ENCODE measurements at regions not wholly inside any gene's neighbourhood (a gene's known extent, or its start where the extent isn't known, plus 50 kb on each side); places are given as distances from the start of the nearest gene placed in this dataset.

DNA sequence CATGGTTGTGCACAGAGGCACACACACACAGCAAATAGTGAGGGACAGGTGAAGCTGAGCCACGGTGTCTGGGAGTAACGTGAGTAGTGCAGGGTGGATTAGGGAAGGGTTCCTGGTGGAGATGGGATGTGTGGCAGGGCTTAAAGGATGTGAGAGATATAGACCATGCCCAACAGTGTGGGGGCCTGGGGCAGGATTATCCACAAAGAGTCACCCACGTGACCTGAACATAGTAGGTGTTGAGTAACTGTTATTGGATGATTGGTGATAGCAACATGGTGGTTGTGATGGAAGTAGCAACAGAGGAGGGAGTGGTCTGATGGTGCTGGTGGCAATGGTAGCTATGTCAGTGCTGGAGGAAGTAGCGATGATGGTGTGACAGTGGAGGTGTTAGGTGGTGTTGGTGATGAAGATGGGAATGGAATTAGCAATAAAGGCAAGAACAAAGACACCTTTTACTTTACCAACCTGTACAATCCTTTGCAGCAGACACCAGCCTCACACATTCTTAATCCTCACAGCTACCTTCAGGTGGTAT, 135.1 kb downstream of the MRPL14 start:
- H3K27me3 ChIP-seq (replicated peaks in 1 of 2; ENCODE audit: control insufficient read depth in 2 of 2, insufficient read depth in 2 of 2, low read length in 1 of 2), result no peaks in the 10 kb centered on the region
- no peak for DNase-seq (ENCODE audit: low read depth, low spot score)
- H3K27ac ChIP-seq (ENCODE audit: control insufficient read depth, insufficient read depth), result no peak overlapping the region
- no TSS peak for BruUV-seq (replicated peaks)
- ChIA-PET RAD21 (ENCODE audit: unreplicated experiment) (interaction anchor here (0.8 to 7.3 kb wide), 5 partner anchors 9 to 222 kb away, joined by 3 to 48 read pairs (median 8); partner anchors contain the start of gene VEGFA), POLR2A (interaction anchor here (0.7 to 3.7 kb wide), 3 partner anchors 8 to 117 kb away, joined by 3 to 41 read pairs (median 7); no protein-coding TSS in a partner anchor), CTCF (interaction anchor here (1.3 to 3.3 kb wide), 5 partner anchors 9 to 223 kb away, joined by 3 to 12 read pairs (median 6); no protein-coding TSS in a partner anchor), SMC1A (ENCODE audit: uncharacterized antibody, unreplicated experiment) (interaction anchor here (3.5 to 5.3 kb wide), 2 partner anchors 10 to 13 kb away, joined by 24 to 41 read pairs; no protein-coding TSS in a partner anchor)
- no peak overlapping the region for H2AFZ ChIP-seq (ENCODE audit: control insufficient read depth, low read depth, low read length)
- no peak for ATAC-seq
- no peak for FAIRE-seq
- no peak overlapping the region for H3K4me3 ChIP-seq
- H3K79me2 ChIP-seq (ENCODE audit: control insufficient read depth, insufficient read depth, low read length), result no peaks in the 10 kb centered on the region
- H3K36me3 ChIP-seq (ENCODE audit: control insufficient read depth in 2 of 2, insufficient read depth in 2 of 2, low read length in 1 of 2), result no peaks in the 10 kb centered on the region
- H3K9ac ChIP-seq (ENCODE audit: control insufficient read depth, insufficient read depth, low read length), result no peak overlapping the region
- WGBS (ENCODE audit: insufficient coverage, insufficient replicate concordance, low lambda C conversion rate, missing lambda C conversion rate), result 17% methylated on average over 4 of the region's 4 CpGs
- H3K9me3 ChIP-seq (replicated peaks; ENCODE audit: control insufficient read depth, insufficient read depth, low read length), result no peaks in the 10 kb centered on the region
- in situ Hi-C loops (cut with MboI), result no loop called here
- H4K20me1 ChIP-seq (ENCODE audit: control insufficient read depth, insufficient read depth), result no peaks in the 10 kb centered on the region
- H3K4me2 ChIP-seq (ENCODE audit: control insufficient read depth, insufficient read depth), result no peak overlapping the region
- peak; percentile 44; the same call in 1 of the 2 replicates for TF ChIP-seq RAD51 (IDR thresholded peaks at IDR 0.05)
- TF ChIP-seq HDGF (IDR thresholded peaks at IDR 0.05), result 0 out of 2 replicates have a peak, but pooled peaks have one; percentile 22
- TF ChIP-seq, protein P1, sequence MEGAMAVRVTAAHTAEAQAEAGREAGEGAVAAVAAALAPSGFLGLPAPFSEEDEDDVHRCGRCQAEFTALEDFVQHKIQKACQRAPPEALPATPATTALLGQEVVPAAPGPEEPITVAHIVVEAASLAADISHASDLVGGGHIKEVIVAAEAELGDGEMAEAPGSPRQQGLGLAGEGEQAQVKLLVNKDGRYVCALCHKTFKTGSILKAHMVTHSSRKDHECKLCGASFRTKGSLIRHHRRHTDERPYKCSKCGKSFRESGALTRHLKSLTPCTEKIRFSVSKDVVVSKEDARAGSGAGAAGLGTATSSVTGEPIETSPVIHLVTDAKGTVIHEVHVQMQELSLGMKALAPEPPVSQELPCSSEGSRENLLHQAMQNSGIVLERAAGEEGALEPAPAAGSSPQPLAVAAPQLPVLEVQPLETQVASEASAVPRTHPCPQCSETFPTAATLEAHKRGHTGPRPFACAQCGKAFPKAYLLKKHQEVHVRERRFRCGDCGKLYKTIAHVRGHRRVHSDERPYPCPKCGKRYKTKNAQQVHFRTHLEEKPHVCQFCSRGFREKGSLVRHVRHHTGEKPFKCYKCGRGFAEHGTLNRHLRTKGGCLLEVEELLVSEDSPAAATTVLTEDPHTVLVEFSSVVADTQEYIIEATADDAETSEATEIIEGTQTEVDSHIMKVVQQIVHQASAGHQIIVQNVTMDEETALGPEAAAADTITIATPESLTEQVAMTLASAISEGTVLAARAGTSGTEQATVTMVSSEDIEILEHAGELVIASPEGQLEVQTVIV (IDR thresholded peaks at IDR 0.05; ENCODE audit: borderline replicate concordance, partially characterized antibody), result peak; percentile 10
- TF ChIP-seq, protein P2, sequence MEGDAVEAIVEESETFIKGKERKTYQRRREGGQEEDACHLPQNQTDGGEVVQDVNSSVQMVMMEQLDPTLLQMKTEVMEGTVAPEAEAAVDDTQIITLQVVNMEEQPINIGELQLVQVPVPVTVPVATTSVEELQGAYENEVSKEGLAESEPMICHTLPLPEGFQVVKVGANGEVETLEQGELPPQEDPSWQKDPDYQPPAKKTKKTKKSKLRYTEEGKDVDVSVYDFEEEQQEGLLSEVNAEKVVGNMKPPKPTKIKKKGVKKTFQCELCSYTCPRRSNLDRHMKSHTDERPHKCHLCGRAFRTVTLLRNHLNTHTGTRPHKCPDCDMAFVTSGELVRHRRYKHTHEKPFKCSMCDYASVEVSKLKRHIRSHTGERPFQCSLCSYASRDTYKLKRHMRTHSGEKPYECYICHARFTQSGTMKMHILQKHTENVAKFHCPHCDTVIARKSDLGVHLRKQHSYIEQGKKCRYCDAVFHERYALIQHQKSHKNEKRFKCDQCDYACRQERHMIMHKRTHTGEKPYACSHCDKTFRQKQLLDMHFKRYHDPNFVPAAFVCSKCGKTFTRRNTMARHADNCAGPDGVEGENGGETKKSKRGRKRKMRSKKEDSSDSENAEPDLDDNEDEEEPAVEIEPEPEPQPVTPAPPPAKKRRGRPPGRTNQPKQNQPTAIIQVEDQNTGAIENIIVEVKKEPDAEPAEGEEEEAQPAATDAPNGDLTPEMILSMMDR (IDR thresholded peaks at IDR 0.05 in 2 of 3, conservative IDR thresholded peaks at IDR 0.05 in 1 of 3; ENCODE audit: control insufficient read depth in 2 of 3, extremely low read depth in 1 of 3, insufficient read depth in 1 of 3, low read depth in 3 of 3, low read length in 3 of 3), result no peak
- H3K4me1 ChIP-seq (ENCODE audit: control insufficient read depth, insufficient read depth, low read length), result peaks cover 10% of the 10 kb centered on the region
- intact Hi-C loops (cut with micrococcal nuclease; ENCODE audit: unreplicated experiment), result no loop called here
